GM18526 (cell line): ENCODE measurements at regions not wholly inside any gene's neighbourhood (a gene's known extent, or its start where the extent isn't known, plus 50 kb on each side); places are given as distances from the start of the nearest gene placed in this dataset.

Experiments
- POLR2A ChIP-seq: IDR thresholded peaks from 3 replicates; pipeline ENCODE4 v1.6.1; 2011; ENCODE audit not compliant: insufficient read length; ENCODE audit errors: extremely low read depth

DNA sequence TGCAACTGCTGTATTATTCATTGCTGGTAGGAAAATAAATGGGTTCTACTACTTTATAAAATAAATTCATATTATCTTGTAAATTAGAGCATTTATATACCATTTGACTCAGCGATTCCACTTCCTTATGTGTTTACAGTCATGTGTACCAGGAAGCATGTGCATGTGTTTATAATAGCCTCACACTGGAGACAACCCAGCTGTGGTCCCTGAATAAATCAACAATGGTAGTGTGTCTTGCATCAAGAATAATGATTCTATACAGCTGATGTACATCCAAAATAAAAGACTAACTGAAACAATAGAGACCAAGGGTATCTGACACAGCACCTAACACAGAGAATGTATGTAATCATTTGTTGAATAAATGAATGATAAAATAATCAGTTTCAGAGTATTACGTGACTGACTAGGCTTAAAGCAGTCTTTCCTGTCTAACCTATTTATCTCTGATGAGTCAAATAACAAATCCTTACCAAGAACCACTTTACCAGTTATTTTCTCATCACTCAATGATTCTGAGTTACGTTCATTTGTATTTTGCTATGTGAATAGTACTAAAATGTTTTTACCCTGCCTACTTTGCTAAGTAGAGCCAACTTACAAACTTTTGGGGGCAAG lies 216.8 kb downstream of the UBE2E3 start:
- no peak for TF ChIP-seq POLR2A

DNA sequence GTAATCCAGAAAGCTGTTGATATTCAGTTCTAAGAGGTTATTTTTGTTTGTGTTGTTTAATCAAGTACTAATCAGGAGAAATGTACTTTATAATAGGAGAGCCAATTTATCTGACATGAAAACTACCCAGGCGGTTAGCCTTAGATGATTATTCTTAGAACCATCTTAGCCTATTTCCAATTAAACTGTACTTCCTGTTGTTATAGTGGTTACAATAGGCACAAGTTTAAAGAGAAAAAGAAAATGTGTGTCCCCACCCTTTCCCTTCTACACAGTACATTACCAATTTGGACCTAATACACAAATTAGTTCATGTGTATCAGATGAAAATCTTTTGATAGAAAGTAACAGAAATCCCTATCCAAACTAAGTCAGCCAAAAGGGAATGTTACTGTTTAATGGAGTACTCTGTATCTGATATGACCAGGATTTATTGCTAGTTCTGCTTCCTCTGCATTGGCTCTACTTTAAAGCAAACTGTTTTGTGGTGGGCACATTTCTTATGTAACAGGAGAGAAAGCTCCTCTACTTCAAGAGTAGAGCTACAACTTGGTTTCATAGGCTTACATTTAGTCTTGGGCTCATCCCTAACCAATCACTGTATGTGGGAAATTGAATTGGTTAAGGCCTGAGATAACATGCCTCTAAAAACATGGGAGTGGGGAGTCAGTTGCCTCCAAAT lies 217.9 kb downstream of the UBE2E3 start:
- TF ChIP-seq POLR2A = no peak

DNA sequence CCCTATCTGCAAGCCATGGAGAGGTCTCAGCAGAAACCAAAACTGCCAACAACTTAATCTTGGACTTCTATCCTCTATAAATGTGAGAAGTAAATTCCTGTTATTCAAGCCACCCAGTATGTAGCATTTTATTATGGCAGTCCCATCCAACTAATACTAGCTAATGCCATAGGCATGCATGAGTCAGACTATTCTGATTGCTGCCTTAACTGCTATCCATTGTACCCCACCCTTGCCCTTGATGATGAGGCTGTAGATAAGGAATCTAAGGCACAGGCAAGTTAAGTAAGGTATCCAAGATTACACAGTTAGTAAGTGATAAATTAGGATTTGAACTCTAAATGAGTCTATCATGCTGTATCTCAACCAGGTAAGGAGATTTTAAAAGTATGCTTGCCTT lies 223.0 kb downstream of the UBE2E3 start:
- TF ChIP-seq POLR2A = no peak

DNA sequence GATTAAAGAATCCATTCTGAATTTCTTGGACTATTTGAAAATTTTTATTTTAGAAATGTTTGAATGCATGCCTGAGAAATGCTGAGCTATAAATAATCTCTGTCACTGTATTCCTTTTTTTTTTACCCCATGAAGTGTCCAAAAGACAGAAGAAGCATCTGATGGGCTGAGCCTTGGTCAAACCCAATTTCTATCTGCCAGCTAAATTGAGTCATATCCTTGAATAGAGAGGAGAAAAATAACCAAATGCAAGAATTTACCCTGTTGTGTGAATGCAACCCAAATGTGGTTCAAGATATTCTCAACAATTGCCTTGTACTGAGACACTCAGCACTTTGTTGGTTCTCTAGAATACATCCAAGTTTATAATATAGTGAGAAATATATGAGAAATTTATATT lies 223.5 kb downstream of the UBE2E3 start:
- TF ChIP-seq POLR2A = no peak

DNA sequence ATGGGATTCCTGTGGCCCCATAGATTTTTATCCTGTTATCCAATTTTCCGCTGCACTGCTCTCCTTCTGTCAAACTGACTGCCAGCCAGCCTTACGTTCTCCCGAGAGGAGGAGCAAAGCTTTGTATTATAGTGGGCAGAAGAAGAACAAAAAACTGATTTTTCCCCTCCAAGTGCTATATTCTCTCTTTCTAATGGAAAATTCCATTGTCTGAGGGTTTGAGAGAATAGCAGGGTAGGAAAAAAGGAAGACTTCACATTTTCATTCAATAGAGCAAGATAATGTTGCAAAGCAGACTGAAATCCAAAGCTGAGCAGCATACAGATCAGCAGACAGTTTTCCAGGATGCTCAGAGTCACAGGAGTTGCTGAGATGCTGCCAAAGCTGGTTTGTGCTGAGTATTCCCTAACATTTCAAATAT lies 238.0 kb downstream of the UBE2E3 start:
- TF ChIP-seq POLR2A = no peak

DNA sequence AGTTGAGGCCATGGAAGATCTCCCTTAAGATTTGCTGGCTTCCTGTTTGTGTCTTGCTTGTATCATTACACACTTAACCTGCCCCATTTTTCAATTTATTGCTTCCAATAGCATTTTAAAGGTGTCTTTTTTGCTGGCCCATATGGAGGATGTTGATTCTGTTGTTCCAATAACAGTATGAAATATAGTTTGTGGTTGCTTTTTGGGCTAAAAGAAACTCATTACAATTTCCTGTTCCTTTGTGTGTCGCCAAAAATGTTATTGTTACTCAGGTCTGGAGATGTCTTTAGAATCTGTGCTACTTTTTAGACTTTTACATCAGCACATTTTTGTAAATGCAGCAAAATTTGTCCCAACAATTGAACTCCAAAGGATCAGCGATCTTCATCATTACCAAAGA lies 234.0 kb upstream of the ITGA4 start:
- TF ChIP-seq POLR2A = no peak

DNA sequence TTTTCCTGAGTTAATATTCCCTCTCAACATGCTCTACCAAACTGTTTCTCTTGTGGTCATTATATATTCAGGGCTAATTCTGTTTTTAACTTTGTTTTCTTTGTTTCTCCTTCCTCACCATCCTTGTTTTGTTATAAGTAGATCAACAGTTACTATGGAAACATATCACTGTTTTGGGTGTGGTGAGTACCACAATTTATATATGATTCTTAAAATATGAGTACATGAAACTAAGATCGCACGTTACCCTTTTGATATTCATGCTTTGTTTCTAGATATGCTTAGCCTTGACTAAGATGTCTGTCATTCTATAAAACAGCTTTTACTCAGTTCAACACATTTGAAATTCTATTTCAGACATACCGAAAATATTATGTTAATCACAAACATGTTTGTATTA lies 232.3 kb upstream of the ITGA4 start:
- TF ChIP-seq POLR2A = no peak

DNA sequence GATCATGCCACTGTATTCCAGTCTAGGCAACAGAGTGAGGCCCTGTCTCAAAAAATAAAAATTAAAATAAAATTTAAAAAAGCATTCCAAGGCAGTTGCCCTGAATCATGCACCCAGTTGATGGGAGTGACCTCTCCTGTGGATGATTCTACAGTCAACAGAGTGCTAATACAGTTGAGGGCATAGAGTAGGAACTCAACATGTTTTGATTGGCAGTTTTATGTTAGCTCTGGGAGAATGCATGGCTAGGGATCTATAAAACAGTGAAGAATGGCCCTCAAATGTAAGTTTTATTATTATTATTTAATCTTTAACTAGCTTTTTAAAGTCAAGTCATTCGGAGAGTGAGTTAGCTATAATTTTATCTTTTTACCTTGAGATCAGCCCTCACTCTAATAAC lies 228.5 kb upstream of the ITGA4 start:
- TF ChIP-seq POLR2A = no peak

DNA sequence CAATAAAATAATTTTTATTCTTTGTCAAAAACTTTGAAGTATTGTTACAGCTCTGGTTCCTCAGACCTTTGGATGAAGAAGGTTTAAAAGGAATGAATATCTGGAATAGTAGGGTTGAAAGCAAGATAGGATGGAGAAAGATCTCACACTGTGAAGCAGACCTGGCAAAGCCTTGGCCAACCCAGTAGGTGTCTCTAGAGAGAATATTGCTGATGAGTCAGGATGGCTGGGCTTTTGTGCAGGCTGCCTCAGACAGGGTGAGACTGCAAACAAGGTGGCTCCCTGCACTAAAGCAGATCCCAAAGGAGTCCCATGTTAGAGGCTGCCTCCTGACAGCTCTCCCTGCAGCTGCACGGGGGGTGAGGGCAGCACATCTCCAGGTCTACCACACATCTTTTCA lies 226.0 kb upstream of the ITGA4 start:
- no peak for TF ChIP-seq POLR2A

DNA sequence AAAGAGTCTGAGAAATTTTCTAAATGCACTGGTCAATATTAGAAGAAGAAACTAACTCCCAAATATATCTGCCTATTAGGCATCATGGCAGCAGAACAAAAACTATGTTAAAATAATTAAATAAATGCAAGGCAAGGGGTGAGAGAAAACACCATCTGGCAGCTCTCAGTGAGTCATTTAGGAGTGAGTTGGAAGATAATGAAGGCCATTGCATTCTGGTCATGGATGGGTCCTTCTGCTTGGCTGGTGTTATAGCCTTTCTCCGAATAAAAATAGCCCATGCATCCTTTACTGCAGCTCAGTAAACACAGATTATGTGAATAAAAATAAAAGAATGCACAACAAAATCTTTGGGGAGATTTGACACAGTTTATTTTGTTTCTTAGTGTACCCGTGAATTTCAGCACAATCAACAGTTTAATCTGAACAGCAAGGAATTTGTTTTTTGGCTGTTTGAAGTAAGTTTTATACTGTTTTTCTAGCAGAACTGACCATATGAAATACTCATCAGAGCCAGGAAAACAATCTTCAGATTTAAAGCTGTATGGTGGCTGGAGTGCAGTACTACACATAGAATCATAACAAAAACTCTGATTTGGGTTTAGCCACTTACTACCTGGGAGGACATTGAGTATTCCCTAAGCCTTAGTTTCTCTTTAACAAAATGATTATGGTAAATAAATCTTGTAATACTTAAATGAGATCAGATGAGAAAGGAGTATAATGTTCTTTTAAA lies 225.1 kb upstream of the ITGA4 start:
- TF ChIP-seq POLR2A = no peak

DNA sequence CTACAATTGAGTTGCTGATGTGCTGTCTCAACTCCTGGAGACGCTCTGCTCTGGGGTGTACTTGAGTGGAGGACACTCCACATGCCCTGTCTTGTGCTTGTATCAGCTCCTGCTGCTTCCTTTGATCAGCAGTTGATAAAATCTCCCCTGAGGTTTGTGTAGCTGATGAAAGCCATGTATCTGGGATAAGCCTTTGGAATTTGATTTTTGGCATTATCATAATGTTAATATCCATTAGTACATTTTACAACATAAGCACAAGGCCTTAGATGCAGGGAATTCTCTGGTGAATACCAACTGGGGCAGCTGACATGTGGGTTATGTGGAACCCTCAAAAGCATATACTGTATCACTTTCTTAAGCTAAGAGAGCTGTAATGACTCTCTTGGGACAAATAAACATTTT lies 222.7 kb upstream of the ITGA4 start:
- TF ChIP-seq POLR2A = no peak

DNA sequence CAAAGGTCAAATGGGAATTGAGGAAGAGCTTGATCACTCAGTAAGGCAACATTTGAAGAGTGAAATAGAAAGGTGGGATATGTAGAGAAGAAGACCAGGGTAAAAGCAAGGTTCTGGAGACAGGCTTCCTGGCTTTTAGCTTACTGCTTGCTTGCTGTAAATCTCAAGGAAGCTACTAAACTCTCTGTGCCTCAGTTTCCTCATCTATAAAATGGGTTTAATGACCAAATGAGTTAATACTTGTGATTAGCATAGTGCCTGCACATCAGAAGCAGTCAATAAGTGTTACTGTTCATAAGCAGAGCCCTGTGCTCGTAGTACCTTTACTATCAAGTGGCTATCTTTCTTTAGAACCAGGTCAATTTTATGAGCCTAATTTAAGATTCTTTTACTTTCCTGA lies 222.2 kb upstream of the ITGA4 start:
- TF ChIP-seq POLR2A = no peak

DNA sequence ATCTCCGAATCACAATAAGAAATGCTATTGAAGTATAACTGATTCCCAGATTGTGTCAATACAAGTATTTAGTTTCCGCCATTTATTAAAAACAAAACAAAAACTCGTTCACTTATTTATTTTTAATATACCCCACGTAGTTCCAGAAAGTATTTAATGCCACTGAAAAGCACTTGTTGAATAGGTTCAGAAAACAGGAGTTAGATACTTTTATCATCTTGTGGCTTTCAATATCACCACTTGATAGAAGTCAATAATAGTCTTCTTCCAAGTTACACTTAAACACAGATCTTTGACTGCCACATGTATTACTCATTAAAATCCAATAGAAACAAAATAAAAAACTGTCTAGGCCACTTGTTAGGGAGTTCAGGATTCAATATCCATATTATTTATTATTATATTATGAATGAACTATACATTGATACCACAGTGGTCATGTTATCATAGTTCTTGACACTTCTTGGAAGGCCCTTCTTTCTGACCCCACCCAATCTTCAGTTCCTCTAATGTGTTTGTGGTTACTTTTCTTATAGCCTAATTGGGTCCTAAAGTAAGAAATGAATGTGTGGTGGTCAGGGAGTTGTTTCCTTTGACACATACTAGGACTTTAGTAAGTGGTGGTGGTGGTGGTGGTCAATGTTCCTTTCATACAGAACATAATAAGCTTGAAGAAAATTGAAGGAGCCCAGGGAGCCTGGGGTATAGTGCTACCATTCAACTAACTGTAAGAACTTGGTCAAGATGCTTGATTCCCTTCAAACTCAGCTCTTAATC lies 221.3 kb upstream of the ITGA4 start:
- no peak for TF ChIP-seq POLR2A

DNA sequence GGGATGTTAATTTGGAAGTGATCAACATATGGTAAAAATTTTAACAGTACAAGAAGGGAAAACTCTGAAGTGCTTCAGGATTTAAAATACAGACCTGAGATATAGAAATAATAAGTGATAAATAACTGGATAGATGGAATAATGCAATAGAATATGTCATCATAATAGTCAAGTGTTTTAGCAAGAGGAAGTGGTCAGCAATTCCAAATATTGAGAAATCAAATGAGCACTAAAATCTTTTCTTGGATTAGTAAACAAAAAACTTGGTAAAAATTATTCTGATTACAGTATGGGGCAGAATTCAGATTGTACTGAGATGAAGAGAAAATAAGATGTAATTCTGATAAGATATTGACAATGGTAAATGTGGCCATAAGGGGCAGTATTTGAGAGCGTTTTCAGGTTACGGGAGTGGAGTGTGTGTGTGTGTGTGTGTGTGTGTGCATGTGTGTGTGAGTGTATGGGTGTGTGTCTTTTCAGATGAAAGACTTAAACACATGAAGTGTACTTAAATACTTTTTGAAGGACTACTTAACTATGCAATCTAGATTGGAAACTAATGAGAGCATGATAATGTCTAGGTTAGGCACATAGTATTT lies 217.9 kb upstream of the ITGA4 start:
- TF ChIP-seq POLR2A = no peak

DNA sequence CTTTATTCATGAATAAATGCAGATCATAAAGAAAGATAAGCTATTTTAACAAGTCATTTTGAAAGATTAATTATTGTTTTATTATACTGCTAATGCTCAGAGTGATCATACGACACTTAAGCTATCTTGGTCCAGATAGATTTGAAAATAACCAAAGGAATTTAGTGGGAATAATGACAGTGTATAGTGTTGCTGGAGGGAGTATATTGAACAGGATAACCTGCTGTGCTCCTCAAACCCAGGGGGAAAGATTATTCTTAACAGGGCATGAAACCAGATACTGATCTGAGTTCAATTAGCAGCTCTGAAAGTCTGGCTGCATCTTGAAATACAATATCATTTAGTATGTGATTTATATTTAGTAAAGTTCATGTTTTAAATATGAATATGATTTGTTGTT lies 216.3 kb upstream of the ITGA4 start:
- no peak for TF ChIP-seq POLR2A

DNA sequence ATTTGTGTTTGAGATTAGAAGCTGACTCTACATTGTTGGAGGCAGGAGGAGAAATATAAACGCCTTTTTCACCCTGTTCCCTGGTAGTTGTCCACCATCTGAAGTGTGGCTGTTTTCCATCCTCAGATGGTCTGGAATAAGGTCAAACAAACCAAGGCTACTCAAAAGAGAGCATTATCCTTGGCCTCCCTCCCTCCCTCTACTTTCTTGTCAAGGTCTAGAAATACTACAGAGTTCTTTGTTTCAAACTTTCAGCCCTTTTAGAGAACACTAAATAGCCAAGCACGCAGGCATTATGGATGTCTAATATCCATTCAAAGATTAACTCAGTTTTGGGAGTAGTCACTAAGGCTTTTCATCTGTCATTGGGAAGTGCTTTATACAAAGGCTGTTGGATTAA lies 215.8 kb upstream of the ITGA4 start:
- no peak for TF ChIP-seq POLR2A

DNA sequence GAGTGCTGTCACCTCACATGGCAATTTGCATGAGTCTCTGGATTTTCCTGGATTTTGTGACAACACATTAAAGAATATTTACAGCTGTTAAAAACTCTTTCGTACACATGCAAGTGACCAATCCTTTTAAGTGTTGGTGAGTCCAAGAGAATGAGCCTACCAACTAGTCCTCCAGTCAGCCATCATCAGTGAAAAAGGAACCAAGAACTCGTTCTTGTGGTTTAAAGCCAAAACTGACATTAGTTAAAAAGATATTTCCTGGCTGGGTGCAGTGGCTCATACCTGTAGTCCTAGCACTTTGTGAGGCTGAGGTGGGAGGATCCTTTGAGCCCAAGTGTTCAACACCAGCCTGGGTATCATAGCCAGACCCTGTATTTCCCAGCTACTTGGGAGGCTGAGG lies 215.4 kb upstream of the ITGA4 start:
- no peak for TF ChIP-seq POLR2A
